DOHH2 (cell line): ENCODE measurements at regions not wholly inside any gene's neighbourhood (a gene's known extent, or its start where the extent isn't known, plus 50 kb on each side); places are given as distances from the start of the nearest gene placed in this dataset.

Experiments used
- EZH2phosphoT487 ChIP-seq: fragments of 200-600 bp; sonication (generic); IDR thresholded peaks from 2 replicates; pipeline ENCODE4 v1.6.1; 2017; ENCODE audit warnings: borderline replicate concordance, mild to moderate bottlenecking, antibody characterized with exemption, low read length, moderate library complexity, mixed read lengths
- TF ChIP-seq, protein P1 (sequence below): fragments of 200-600 bp; sonication (generic); IDR thresholded peaks from one replicate; pipeline ENCODE4 v1.5.1; 2014; ENCODE audit warnings: antibody characterized with exemption, mild to moderate bottlenecking, low read depth, low read length; ENCODE audit not compliant: poor library complexity, severe bottlenecking

DNA sequence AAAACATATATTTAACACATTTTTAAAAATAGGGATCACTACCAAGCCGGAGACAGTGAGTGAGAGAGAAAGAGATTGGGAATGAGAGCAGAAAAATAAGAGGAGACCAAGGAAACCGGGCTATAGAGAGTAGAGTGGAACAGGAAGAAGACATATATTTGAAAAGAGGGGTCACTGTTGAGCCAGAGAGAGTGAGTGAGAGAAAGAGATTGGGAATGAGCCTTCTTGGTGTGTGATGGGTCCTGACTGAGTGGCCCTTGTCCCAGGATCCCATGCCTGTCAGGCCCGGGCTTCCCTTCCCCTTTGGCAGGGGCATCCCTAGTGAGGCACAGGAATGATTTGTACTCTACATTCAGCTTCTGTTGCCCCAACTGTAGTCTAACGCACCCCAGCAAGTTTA is 646.6 kb downstream of the NTRK3 start:
- TF ChIP-seq, protein P1, sequence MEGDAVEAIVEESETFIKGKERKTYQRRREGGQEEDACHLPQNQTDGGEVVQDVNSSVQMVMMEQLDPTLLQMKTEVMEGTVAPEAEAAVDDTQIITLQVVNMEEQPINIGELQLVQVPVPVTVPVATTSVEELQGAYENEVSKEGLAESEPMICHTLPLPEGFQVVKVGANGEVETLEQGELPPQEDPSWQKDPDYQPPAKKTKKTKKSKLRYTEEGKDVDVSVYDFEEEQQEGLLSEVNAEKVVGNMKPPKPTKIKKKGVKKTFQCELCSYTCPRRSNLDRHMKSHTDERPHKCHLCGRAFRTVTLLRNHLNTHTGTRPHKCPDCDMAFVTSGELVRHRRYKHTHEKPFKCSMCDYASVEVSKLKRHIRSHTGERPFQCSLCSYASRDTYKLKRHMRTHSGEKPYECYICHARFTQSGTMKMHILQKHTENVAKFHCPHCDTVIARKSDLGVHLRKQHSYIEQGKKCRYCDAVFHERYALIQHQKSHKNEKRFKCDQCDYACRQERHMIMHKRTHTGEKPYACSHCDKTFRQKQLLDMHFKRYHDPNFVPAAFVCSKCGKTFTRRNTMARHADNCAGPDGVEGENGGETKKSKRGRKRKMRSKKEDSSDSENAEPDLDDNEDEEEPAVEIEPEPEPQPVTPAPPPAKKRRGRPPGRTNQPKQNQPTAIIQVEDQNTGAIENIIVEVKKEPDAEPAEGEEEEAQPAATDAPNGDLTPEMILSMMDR = no peak
- no peak for TF ChIP-seq EZH2phosphoT487
